ENCODE measurements at regions not wholly inside any gene's neighbourhood (a gene's known extent, or its start where the extent isn't known, plus 50 kb on each side); places are given as distances from the start of the nearest gene placed in this dataset.
"Not testable (repeated sequence)": the region's sequence is repeated elsewhere in the genome, so short reads cannot be mapped to it uniquely, and the experiment has no call there.

- no peaks in the 10 kb centered on the region for H3K9me3 ChIP-seq
- Mint-ChIP-seq H3K27ac (ENCODE audit: unreplicated experiment) (no peak overlapping the region), H3K27me3 (ENCODE audit: insufficient read depth, unreplicated experiment) (peaks cover 3% of the 10 kb centered on the region), H3K4me1 (ENCODE audit: low read depth, unreplicated experiment) (no peaks in the 10 kb centered on the region), H3K36me3 (ENCODE audit: insufficient read depth, unreplicated experiment) (no peaks in the 10 kb centered on the region), H3K9me3 (ENCODE audit: unreplicated experiment) (no peaks in the 10 kb centered on the region), H3K4me3 (ENCODE audit: unreplicated experiment) (no peak overlapping the region)
- no peaks in the 10 kb centered on the region for H3K27me3 ChIP-seq (replicated peaks; ENCODE audit: control insufficient read depth, insufficient read depth, low read length)
- H3K4me1 ChIP-seq, result no peaks in the 10 kb centered on the region
- H3K36me3 ChIP-seq (ENCODE audit: control insufficient read depth, insufficient read depth, low read length), result no peaks in the 10 kb centered on the region
- no peak for DNase-seq
- BruUV-seq (replicated peaks), result no TSS peak
- CTCF ChIA-PET, result no interaction called here
- POLR2A ChIA-PET, result no interaction called here
- intact Hi-C loops (cut with micrococcal nuclease; ENCODE audit: unreplicated experiment), result no loop called here
- no peak for TF ChIP-seq CTCF (IDR thresholded peaks at IDR 0.05; ENCODE audit: insufficient read depth in 1 of 2, low read depth in 1 of 2, low read length in 1 of 2, severe bottlenecking in 1 of 2, unreplicated experiment in 1 of 2)
- no peak overlapping the region for H3K4me3 ChIP-seq (ENCODE audit: low read depth, low read length)
These were observed 930.8 kb downstream of the QKI start for GRCh38 chr6:164345327-164345726.

GRCh38 chr6:164344801-164345291 is 930.3 kb downstream of the QKI start:
- Histone ChIP-seq H3K4me3 (ENCODE audit: low read depth, low read length) (no peak overlapping the region), H3K36me3 (ENCODE audit: control insufficient read depth, insufficient read depth, low read length) (no peaks in the 10 kb centered on the region), H3K27me3 (replicated peaks; ENCODE audit: control insufficient read depth, insufficient read depth, low read length) (no peaks in the 10 kb centered on the region), H3K9me3 (no peaks in the 10 kb centered on the region), H3K4me1 (no peaks in the 10 kb centered on the region)
- Mint-ChIP-seq H3K27me3 (ENCODE audit: insufficient read depth, unreplicated experiment) (peaks cover 3% of the 10 kb centered on the region), H3K27ac (ENCODE audit: unreplicated experiment) (no peak overlapping the region), H3K4me3 (ENCODE audit: unreplicated experiment) (no peak overlapping the region), H3K9me3 (ENCODE audit: unreplicated experiment) (no peaks in the 10 kb centered on the region), H3K4me1 (ENCODE audit: low read depth, unreplicated experiment) (no peaks in the 10 kb centered on the region), H3K36me3 (ENCODE audit: insufficient read depth, unreplicated experiment) (no peaks in the 10 kb centered on the region)
- intact Hi-C loops (cut with micrococcal nuclease; ENCODE audit: unreplicated experiment), result no loop called here
- CTCF ChIA-PET, result no interaction called here
- no peak for TF ChIP-seq CTCF (IDR thresholded peaks at IDR 0.05; ENCODE audit: insufficient read depth in 1 of 2, low read depth in 1 of 2, low read length in 1 of 2, severe bottlenecking in 1 of 2, unreplicated experiment in 1 of 2)
- no TSS peak for BruUV-seq (replicated peaks)
- no peak for DNase-seq
- POLR2A ChIA-PET, result no interaction called here

- intact Hi-C loops (cut with micrococcal nuclease; ENCODE audit: unreplicated experiment); H3K4me1 Mint-ChIP-seq (ENCODE audit: low read depth, unreplicated experiment); H3K4me1 ChIP-seq; H3K27me3 ChIP-seq (replicated peaks; ENCODE audit: control insufficient read depth, insufficient read depth, low read length); BruUV-seq (replicated peaks); H3K4me3 Mint-ChIP-seq (ENCODE audit: unreplicated experiment); POLR2A ChIA-PET; H3K27ac Mint-ChIP-seq (ENCODE audit: unreplicated experiment); H3K4me3 ChIP-seq (ENCODE audit: low read depth, low read length); H3K36me3 ChIP-seq (ENCODE audit: control insufficient read depth, insufficient read depth, low read length); H3K27me3 Mint-ChIP-seq (ENCODE audit: insufficient read depth, unreplicated experiment); H3K36me3 Mint-ChIP-seq (ENCODE audit: insufficient read depth, unreplicated experiment); H3K9me3 Mint-ChIP-seq (ENCODE audit: unreplicated experiment); DNase-seq; CTCF ChIA-PET; H3K9me3 ChIP-seq: not testable (repeated sequence)
These were observed 924.9 kb downstream of the QKI start for GRCh38 chr6:164339442-164339841.

GRCh38 chr6:164337925-164338397 is 923.4 kb downstream of the QKI start:
- ChIA-PET POLR2A (no interaction called here), CTCF (no interaction called here)
- H3K9me3 Mint-ChIP-seq (ENCODE audit: unreplicated experiment), result no peaks in the 10 kb centered on the region
- H3K36me3 Mint-ChIP-seq (ENCODE audit: insufficient read depth, unreplicated experiment), result no peaks in the 10 kb centered on the region
- no TSS peak for BruUV-seq (replicated peaks)
- Histone ChIP-seq H3K9me3 (no peaks in the 10 kb centered on the region), H3K27me3 (replicated peaks; ENCODE audit: control insufficient read depth, insufficient read depth, low read length) (no peaks in the 10 kb centered on the region), H3K36me3 (ENCODE audit: control insufficient read depth, insufficient read depth, low read length) (no peaks in the 10 kb centered on the region), H3K4me3 (ENCODE audit: low read depth, low read length) (no peak overlapping the region), H3K4me1 (no peaks in the 10 kb centered on the region)
- no peaks in the 10 kb centered on the region for H3K4me1 Mint-ChIP-seq (ENCODE audit: low read depth, unreplicated experiment)
- no peaks in the 10 kb centered on the region for H3K27me3 Mint-ChIP-seq (ENCODE audit: insufficient read depth, unreplicated experiment)
- no peak for DNase-seq
- no peak overlapping the region for H3K27ac Mint-ChIP-seq (ENCODE audit: unreplicated experiment)
- intact Hi-C loops (cut with micrococcal nuclease; ENCODE audit: unreplicated experiment), result no loop called here
- no peak overlapping the region for H3K4me3 Mint-ChIP-seq (ENCODE audit: unreplicated experiment)
- TF ChIP-seq CTCF (IDR thresholded peaks at IDR 0.05; ENCODE audit: insufficient read depth in 1 of 2, low read depth in 1 of 2, low read length in 1 of 2, severe bottlenecking in 1 of 2, unreplicated experiment in 1 of 2), result no peak

Data from Caco-2 (cell line).